ENCODE measurements at regions not wholly inside any gene's neighbourhood (a gene's known extent, or its start where the extent isn't known, plus 50 kb on each side); places are given as distances from the start of the nearest gene placed in this dataset.
A peak's percentile ranks its signal among the peaks of the same experiment; 100 is the strongest.

DNA sequence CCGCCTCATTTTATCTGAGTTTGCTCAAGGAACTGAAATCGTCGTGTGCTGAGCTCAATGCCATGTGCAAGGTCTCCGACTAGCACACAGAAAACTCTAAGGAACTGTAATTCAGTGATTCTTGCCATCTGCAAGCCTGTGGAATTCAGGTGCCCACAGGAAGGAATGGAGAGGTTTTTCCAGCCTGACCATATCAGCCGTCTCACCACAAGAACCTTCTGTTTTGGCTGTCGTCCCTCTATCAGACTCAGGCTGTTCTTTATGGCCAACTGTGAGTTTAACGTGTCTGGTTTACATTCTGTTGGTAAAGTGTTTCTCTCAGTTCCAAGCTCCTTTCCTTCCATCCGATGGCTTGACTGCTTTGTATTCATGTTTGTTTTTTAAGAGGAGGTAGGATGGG is 293.5 kb downstream of the SPRY2 start:
- H3K27ac ChIP-seq (ENCODE audit: low read length): no peak overlapping the region
- WGBS: 54% methylated on average over 8 of the region's 8 CpGs
- intact Hi-C loops (cut with DNase I): no loop called here
- ATAC-seq: no peak
- H3K9me3 ChIP-seq (ENCODE audit: control insufficient read depth, low read length): no peaks in the 10 kb centered on the region
- no peaks in the 10 kb centered on the region for H3K4me1 ChIP-seq (ENCODE audit: control insufficient read depth, insufficient read depth, low read length)
- no peaks in the 10 kb centered on the region for H3K27me3 ChIP-seq (ENCODE audit: control insufficient read depth, insufficient read depth)
- DNase-seq: no peak
- H3K4me3 ChIP-seq (ENCODE audit: low read length): no peak overlapping the region

DNA sequence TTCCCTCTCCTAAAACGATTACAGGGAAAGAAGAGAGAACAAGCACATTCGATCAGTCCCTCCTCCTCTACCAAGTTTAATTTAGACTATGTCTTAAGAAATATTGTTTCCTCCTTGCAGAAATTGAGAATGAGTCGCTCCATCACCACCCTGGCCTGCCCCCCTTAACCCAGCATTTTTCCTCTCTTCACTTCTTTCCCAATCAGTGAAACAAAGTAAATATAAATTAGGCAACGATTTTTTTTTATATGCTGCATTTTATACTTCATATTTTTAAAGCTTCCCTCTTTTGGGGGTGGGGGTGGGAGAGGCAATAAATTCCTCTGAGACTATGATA is 300.0 kb downstream of the SPRY2 start:
- DNase-seq (no peak), ATAC-seq (peak in 1 of 2 donors; percentile 40)
- H3K27me3 ChIP-seq (ENCODE audit: control insufficient read depth, insufficient read depth): no peaks in the 10 kb centered on the region
- WGBS: 57% methylated on average over 4 of the region's 4 CpGs
- H3K4me3 ChIP-seq (ENCODE audit: low read length): no peak overlapping the region
- no peak overlapping the region for H3K27ac ChIP-seq (ENCODE audit: low read length)
- no peaks in the 10 kb centered on the region for H3K9me3 ChIP-seq (ENCODE audit: control insufficient read depth, low read length)
- no peaks in the 10 kb centered on the region for H3K4me1 ChIP-seq (ENCODE audit: control insufficient read depth, insufficient read depth, low read length)
- intact Hi-C loops (cut with DNase I): no loop called here

GRCh38 chr13:80040196-80040980 is 300.5 kb downstream of the SPRY2 start:
- Histone ChIP-seq H3K27ac (ENCODE audit: low read length) (no peak overlapping the region), H3K4me3 (ENCODE audit: low read length) (no peak overlapping the region), H3K9me3 (ENCODE audit: control insufficient read depth, low read length) (no peaks in the 10 kb centered on the region), H3K27me3 (ENCODE audit: control insufficient read depth, insufficient read depth) (no peaks in the 10 kb centered on the region), H3K4me1 (ENCODE audit: control insufficient read depth, insufficient read depth, low read length) (no peaks in the 10 kb centered on the region)
- 44% methylated on average over 4 of the region's 4 CpGs for WGBS
- peak; percentile 33 to 86 for ATAC-seq
- intact Hi-C loops (cut with DNase I): no loop called here
- no peak for DNase-seq

DNA sequence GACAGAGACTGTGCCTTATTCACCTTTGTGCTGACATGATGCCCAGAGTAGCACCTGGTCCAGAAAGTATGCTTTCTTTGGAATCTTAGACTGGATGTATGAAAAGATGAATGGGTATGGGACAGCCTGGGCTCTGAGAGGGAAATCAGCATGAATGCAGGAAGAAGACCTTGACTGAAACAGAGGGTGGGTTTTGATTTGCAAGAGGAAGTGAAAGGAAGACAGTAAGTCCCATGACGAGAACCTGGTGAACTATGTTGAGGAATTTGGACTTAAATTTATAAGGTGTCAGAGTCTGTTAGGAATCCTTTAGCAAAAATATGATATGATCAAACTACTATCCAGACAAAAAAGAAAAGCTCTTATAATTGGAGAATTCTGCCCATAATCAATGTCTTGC is 301.9 kb downstream of the SPRY2 start:
- WGBS: 73% methylated on average over 1 of the region's 1 CpG
- no peaks in the 10 kb centered on the region for H3K27me3 ChIP-seq (ENCODE audit: control insufficient read depth, insufficient read depth)
- no peak for ATAC-seq
- no peaks in the 10 kb centered on the region for H3K9me3 ChIP-seq (ENCODE audit: control insufficient read depth, low read length)
- no peaks in the 10 kb centered on the region for H3K4me1 ChIP-seq (ENCODE audit: control insufficient read depth, insufficient read depth, low read length)
- H3K27ac ChIP-seq (ENCODE audit: low read length): no peak overlapping the region
- no peak for DNase-seq
- H3K4me3 ChIP-seq (ENCODE audit: low read length): no peak overlapping the region
- intact Hi-C loops (cut with DNase I): no loop called here

DNA sequence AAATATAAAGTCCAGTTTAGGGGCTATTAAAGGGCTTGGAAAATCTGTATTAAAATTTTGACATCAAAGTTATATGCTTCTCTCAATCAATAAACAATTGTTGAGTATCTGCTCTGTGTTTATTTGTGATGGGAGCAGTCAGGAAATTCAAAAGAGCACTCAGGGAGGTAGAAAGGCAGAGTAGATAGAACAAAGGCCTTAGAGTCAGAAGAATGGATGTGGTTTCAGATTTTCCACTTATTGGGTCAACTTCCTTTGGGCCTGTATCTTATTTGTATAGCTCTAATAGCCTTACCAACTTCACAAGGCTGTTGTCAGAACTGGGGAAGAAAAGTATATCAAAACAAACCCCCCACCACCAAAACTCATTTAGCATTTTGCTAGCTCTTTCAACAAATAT is 302.6 kb downstream of the SPRY2 start:
- Histone ChIP-seq H3K4me1 (ENCODE audit: control insufficient read depth, insufficient read depth, low read length) (no peaks in the 10 kb centered on the region), H3K4me3 (ENCODE audit: low read length) (no peak overlapping the region), H3K27ac (ENCODE audit: low read length) (no peak overlapping the region), H3K27me3 (ENCODE audit: control insufficient read depth, insufficient read depth) (no peaks in the 10 kb centered on the region), H3K9me3 (ENCODE audit: control insufficient read depth, low read length) (no peaks in the 10 kb centered on the region)
- intact Hi-C loops (cut with DNase I): no loop called here
- DNase-seq (no peak), ATAC-seq (no peak)

- intact Hi-C loops (cut with DNase I): no loop called here
- no peaks in the 10 kb centered on the region for H3K4me1 ChIP-seq (ENCODE audit: control insufficient read depth, insufficient read depth, low read length)
- no peak overlapping the region for H3K27ac ChIP-seq (ENCODE audit: low read length)
- no peaks in the 10 kb centered on the region for H3K9me3 ChIP-seq (ENCODE audit: control insufficient read depth, low read length)
- 91% methylated on average over 2 of the region's 2 CpGs for WGBS
- DNase-seq: no peak
- no peaks in the 10 kb centered on the region for H3K27me3 ChIP-seq (ENCODE audit: control insufficient read depth, insufficient read depth)
- H3K4me3 ChIP-seq (ENCODE audit: low read length): no peak overlapping the region
- ATAC-seq: no peak
Measured at GRCh38 chr13:80037505-80037888, 303.4 kb downstream of the SPRY2 start.

GRCh38 chr13:80036845-80037504 is 304.0 kb downstream of the SPRY2 start:
- WGBS: 76% methylated on average over 2 of the region's 2 CpGs
- H3K9me3 ChIP-seq (ENCODE audit: control insufficient read depth, low read length): no peaks in the 10 kb centered on the region
- no peak overlapping the region for H3K27ac ChIP-seq (ENCODE audit: low read length)
- ATAC-seq (no peak), DNase-seq (no peak)
- H3K4me3 ChIP-seq (ENCODE audit: low read length): no peak overlapping the region
- H3K4me1 ChIP-seq (ENCODE audit: control insufficient read depth, insufficient read depth, low read length): no peaks in the 10 kb centered on the region
- intact Hi-C loops (cut with DNase I): no loop called here
- H3K27me3 ChIP-seq (ENCODE audit: control insufficient read depth, insufficient read depth): no peaks in the 10 kb centered on the region

- Histone ChIP-seq H3K4me1 (ENCODE audit: control insufficient read depth, insufficient read depth, low read length) (no peaks in the 10 kb centered on the region), H3K27ac (ENCODE audit: low read length) (no peak overlapping the region), H3K4me3 (ENCODE audit: low read length) (no peak overlapping the region), H3K9me3 (ENCODE audit: control insufficient read depth, low read length) (no peaks in the 10 kb centered on the region), H3K27me3 (ENCODE audit: control insufficient read depth, insufficient read depth) (no peaks in the 10 kb centered on the region)
- intact Hi-C loops (cut with DNase I): no loop called here
- no peak for DNase-seq
- no peak for ATAC-seq
- 60% methylated on average over 1 of the region's 1 CpG for WGBS
Measured at GRCh38 chr13:80035096-80035495, 305.8 kb downstream of the SPRY2 start.

DNA sequence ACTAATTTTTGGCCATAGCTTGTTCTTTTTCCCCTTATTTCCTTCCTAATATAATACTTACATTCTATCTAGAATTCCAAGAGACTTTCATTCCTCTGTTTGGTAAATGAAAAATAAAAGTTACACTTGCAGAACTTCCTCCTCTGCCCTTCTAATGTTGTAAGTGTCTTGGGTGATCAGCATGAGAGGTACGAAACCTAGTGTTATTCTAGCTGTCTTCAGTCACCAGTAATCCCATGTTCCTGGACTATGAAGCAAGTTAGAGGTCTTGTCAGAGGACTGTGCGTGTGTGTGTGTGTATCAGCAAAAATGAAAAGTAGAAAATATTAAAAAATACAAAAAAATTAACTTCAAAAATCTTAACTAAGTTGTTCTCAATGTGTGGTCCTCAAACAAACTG is 307.0 kb downstream of the SPRY2 start:
- Histone ChIP-seq H3K4me1 (ENCODE audit: control insufficient read depth, insufficient read depth, low read length) (no peaks in the 10 kb centered on the region), H3K27ac (ENCODE audit: low read length) (no peak overlapping the region), H3K9me3 (ENCODE audit: control insufficient read depth, low read length) (no peaks in the 10 kb centered on the region), H3K27me3 (ENCODE audit: control insufficient read depth, insufficient read depth) (no peaks in the 10 kb centered on the region), H3K4me3 (ENCODE audit: low read length) (no peak overlapping the region)
- 91% methylated on average over 2 of the region's 2 CpGs for WGBS
- intact Hi-C loops (cut with DNase I): no loop called here
- DNase-seq: no peak
- no peak for ATAC-seq

GRCh38 chr13:80033286-80033685 is 307.6 kb downstream of the SPRY2 start:
- Histone ChIP-seq H3K27ac (ENCODE audit: low read length) (no peak overlapping the region), H3K4me1 (ENCODE audit: control insufficient read depth, insufficient read depth, low read length) (no peaks in the 10 kb centered on the region), H3K9me3 (ENCODE audit: control insufficient read depth, low read length) (no peaks in the 10 kb centered on the region), H3K27me3 (ENCODE audit: control insufficient read depth, insufficient read depth) (no peaks in the 10 kb centered on the region), H3K4me3 (ENCODE audit: low read length) (no peak overlapping the region)
- intact Hi-C loops (cut with DNase I): no loop called here
- WGBS: 68% methylated on average over 1 of the region's 1 CpG
- ATAC-seq: no peak
- DNase-seq: no peak

DNA sequence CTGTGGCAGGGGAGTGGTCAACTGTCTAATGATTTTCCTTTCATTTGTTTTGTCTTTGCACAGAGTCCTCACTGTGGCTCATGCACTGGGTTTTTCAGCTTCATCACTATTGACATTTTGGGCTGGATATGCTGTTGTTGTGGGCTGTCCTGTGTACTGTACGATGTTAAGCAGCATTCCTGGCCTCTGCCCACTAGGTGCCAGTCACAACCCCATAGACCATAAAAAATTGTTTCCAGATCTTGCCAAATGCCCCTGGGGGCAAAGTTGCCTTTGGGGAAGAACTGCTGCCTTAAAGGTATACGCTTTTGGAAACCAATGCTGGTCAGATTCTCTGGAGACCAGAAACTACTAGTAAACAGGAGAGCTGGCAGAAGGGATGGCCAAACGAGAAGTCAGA is 310.4 kb downstream of the SPRY2 start:
- DNase-seq (peak in 2 of 3 donors; percentile 13 to 56), ATAC-seq (peak; percentile 77 to 84)
- Histone ChIP-seq H3K27me3 (ENCODE audit: control insufficient read depth, insufficient read depth) (no peaks in the 10 kb centered on the region), H3K9me3 (ENCODE audit: control insufficient read depth, low read length) (no peaks in the 10 kb centered on the region), H3K4me1 (ENCODE audit: control insufficient read depth, insufficient read depth, low read length) (no peaks in the 10 kb centered on the region), H3K4me3 (ENCODE audit: low read length) (no peak overlapping the region), H3K27ac (ENCODE audit: low read length) (no peak overlapping the region)
- 34% methylated on average over 3 of the region's 3 CpGs for WGBS
- intact Hi-C loops (cut with DNase I): no loop called here
